Neural progenitor cell (in vitro differentiated cells): ENCODE measurements at regions not wholly inside any gene's neighbourhood (a gene's known extent, or its start where the extent isn't known, plus 50 kb on each side); places are given as distances from the start of the nearest gene placed in this dataset.

Experiments used
- DNase-seq: peaks from one replicate; pipeline ENCODE4 v3.0.0-alpha.2; 2016; ENCODE audit warnings: low spot score
- H2AFZ ChIP-seq: fragments of 200-600 bp; sonication (generic); replicated peaks from 2 replicates; pipeline ENCODE4 v1.6.1; 2016; ENCODE audit warnings: antibody characterized with exemption
- H3F3A ChIP-seq: fragments of 200-600 bp; sonication (generic); 2 replicates; pipeline ENCODE4 v1.6.1; 2016; ENCODE audit warnings: antibody characterized with exemption, low read depth
- H3K27ac ChIP-seq: fragments of 200-600 bp; sonication (generic); 2 replicates; pipeline ENCODE4 v1.5.1; 2016; ENCODE audit warnings: mild to moderate bottlenecking
- H3K27me3 ChIP-seq: fragments of 200-600 bp; sonication (generic); 2 replicates; pipeline ENCODE4 v1.6.1; 2016; ENCODE audit warnings: mild to moderate bottlenecking, moderate library complexity
- H3K36me3 ChIP-seq: fragments of 200-600 bp; sonication (generic); 2 replicates; pipeline ENCODE4 v1.5.1; 2016
- H3K4me1 ChIP-seq: fragments of 200-600 bp; sonication (generic); 2 replicates; pipeline ENCODE4 v1.6.1; 2016; ENCODE audit warnings: mixed run types
- H3K4me2 ChIP-seq: fragments of 200-600 bp; sonication (generic); 2 replicates; pipeline ENCODE4 v1.6.1; 2016
- H3K4me3 ChIP-seq: fragments of 200-600 bp; sonication (generic); 2 replicates; pipeline ENCODE4 v1.5.1; 2016
- H3K79me2 ChIP-seq: fragments of 200-600 bp; sonication (generic); 2 replicates; pipeline ENCODE4 v1.6.1; 2016; ENCODE audit warnings: low read depth
- H3K9ac ChIP-seq: fragments of 200-600 bp; sonication (generic); 2 replicates; pipeline ENCODE4 v1.6.1; 2016
- H3K9me3 ChIP-seq: fragments of 200-600 bp; sonication (generic); 2 replicates; pipeline ENCODE4 v1.5.1; 2016; ENCODE audit warnings: low read depth
- H4K20me1 ChIP-seq: fragments of 200-600 bp; sonication (generic); 2 replicates; pipeline ENCODE4 v1.6.1; 2016; ENCODE audit warnings: low read depth
- H3K27ac Mint-ChIP-seq: 3 replicates; pipeline ENCODE4 v1.8.0; 2021; ENCODE audit warnings: mixed read lengths
- H3K27me3 Mint-ChIP-seq: 2 replicates; pipeline ENCODE4 v1.8.0; 2022; ENCODE audit warnings: low read depth, mild to moderate bottlenecking, inconsistent platforms, moderate library complexity, mixed read lengths; ENCODE audit not compliant: insufficient read depth
- H3K36me3 Mint-ChIP-seq: 3 replicates; pipeline ENCODE4 v1.8.0; 2021; ENCODE audit warnings: mixed read lengths
- H3K4me1 Mint-ChIP-seq: 3 replicates; pipeline ENCODE4 v1.8.0; 2021; ENCODE audit warnings: mixed read lengths
- H3K4me3 Mint-ChIP-seq: 3 replicates; pipeline ENCODE4 v1.8.0; 2021; ENCODE audit warnings: mild to moderate bottlenecking, moderate library complexity, mixed read lengths
- H3K9me3 Mint-ChIP-seq: 3 replicates; pipeline ENCODE4 v1.8.0; 2020; ENCODE audit warnings: mixed read lengths
- CTCF ChIP-seq: fragments of 200-600 bp; sonication (generic); IDR thresholded peaks from 2 replicates; pipeline ENCODE4 v1.5.1; 2017; ENCODE audit warnings: antibody characterized with exemption, mild to moderate bottlenecking
- EZH2 ChIP-seq: fragments of 200-600 bp; sonication (generic); IDR thresholded peaks from 2 replicates; pipeline ENCODE4 v1.6.1; 2017; ENCODE audit warnings: antibody characterized with exemption, mild to moderate bottlenecking, moderate library complexity
- EZH2phosphoT487 ChIP-seq: fragments of 200-600 bp; sonication (generic); IDR thresholded peaks from 2 replicates; pipeline ENCODE4 v1.6.1; 2017; ENCODE audit warnings: antibody characterized with exemption

DNA sequence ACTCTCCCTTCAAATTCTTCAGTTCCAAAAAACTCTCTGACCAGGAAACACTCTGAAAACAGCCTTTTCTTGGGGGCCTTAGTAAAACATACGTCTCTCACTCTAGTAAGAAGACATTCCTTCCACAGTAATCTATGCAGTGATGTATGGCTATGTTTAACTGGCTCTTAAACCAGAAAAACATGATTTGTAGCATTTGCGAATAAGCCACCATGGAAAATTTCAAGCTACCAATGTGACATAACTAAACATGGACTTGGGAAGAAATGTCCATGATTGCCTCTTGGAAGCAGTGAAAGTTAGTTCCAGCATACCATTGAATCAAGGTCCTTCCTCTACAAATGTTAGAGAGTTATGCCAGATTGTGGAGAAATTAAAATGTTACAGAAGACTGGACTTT, 121.5 kb upstream of the ATF7IP start:
- Histone ChIP-seq H3K9ac (no peak overlapping the region), H2AFZ (no peak overlapping the region), H3K27ac (no peak overlapping the region), H3F3A (peaks cover 8% of the 10 kb centered on the region), H3K4me1 (peaks cover 12% of the 10 kb centered on the region), H3K9me3 (peaks cover 10% of the 10 kb centered on the region), H3K79me2 (no peaks in the 10 kb centered on the region), H4K20me1 (no peaks in the 10 kb centered on the region), H3K36me3 (no peaks in the 10 kb centered on the region), H3K4me3 (no peak overlapping the region), H3K27me3 (no peaks in the 10 kb centered on the region), H3K4me2 (no peak overlapping the region)
- Mint-ChIP-seq H3K4me3 (no peak overlapping the region), H3K4me1 (peaks cover 19% of the 10 kb centered on the region), H3K9me3 (peaks cover 26% of the 10 kb centered on the region), H3K36me3 (peaks cover 7% of the 10 kb centered on the region), H3K27me3 (peaks cover 8% of the 10 kb centered on the region), H3K27ac (no peak overlapping the region)
- no peak for DNase-seq
- no peak for TF ChIP-seq CTCF
- no peak for TF ChIP-seq EZH2phosphoT487
- TF ChIP-seq EZH2, result no peak

- no peak overlapping the region for H3K4me3 ChIP-seq
- no peak overlapping the region for H3K27ac ChIP-seq
- H3K79me2 ChIP-seq, result no peaks in the 10 kb centered on the region
- TF ChIP-seq EZH2 (no peak), CTCF (no peak), EZH2phosphoT487 (no peak)
- H3K9me3 Mint-ChIP-seq, result peaks cover 30% of the 10 kb centered on the region
- no peak overlapping the region for H3K9ac ChIP-seq
- no peak overlapping the region for H3K4me3 Mint-ChIP-seq
- peaks cover 5% of the 10 kb centered on the region for H3K27me3 Mint-ChIP-seq
- peaks cover 9% of the 10 kb centered on the region for H3K4me1 ChIP-seq
- H4K20me1 ChIP-seq, result no peaks in the 10 kb centered on the region
- peaks cover 7% of the 10 kb centered on the region for H3K36me3 Mint-ChIP-seq
- H3K9me3 ChIP-seq, result peaks cover 10% of the 10 kb centered on the region
- peaks cover 8% of the 10 kb centered on the region for H3F3A ChIP-seq
- no peak overlapping the region for H3K27ac Mint-ChIP-seq
- no peak for DNase-seq
- no peaks in the 10 kb centered on the region for H3K36me3 ChIP-seq
- no peak overlapping the region for H3K4me2 ChIP-seq
- no peak overlapping the region for H2AFZ ChIP-seq
- H3K27me3 ChIP-seq, result no peaks in the 10 kb centered on the region
- H3K4me1 Mint-ChIP-seq, result peaks cover 8% of the 10 kb centered on the region
Measured at GRCh38 chr12:14244876-14245669, 120.4 kb upstream of the ATF7IP start.

DNA sequence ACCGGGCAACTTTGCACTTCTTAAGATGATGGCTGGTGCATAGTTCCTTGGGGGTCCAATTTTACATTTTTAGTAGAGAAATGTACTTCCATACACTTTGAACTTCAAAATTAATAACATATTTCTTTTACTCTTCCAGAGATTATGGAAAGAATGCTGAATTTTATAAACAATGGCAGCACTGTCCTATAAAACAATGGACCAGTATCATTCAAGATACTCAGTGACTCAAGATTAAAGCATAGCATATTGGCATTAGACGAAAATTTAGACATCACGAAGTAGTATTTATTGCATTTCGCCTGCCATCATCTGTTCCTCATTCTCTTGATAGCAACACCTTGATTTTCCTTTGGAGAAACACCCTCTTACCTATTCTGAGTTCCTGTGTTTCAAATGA, 118.3 kb upstream of the ATF7IP start:
- Mint-ChIP-seq H3K4me1 (no peaks in the 10 kb centered on the region), H3K27ac (no peak overlapping the region), H3K9me3 (peaks cover 21% of the 10 kb centered on the region), H3K4me3 (no peak overlapping the region), H3K36me3 (peaks cover 6% of the 10 kb centered on the region), H3K27me3 (peaks cover 4% of the 10 kb centered on the region)
- Histone ChIP-seq H4K20me1 (no peaks in the 10 kb centered on the region), H3K79me2 (no peaks in the 10 kb centered on the region), H3K9ac (no peak overlapping the region), H3K9me3 (peaks cover 9% of the 10 kb centered on the region), H3K4me1 (peaks cover 7% of the 10 kb centered on the region), H3K27ac (no peak overlapping the region), H3K36me3 (no peaks in the 10 kb centered on the region), H3K27me3 (no peaks in the 10 kb centered on the region), H2AFZ (no peak overlapping the region), H3K4me3 (no peak overlapping the region), H3K4me2 (no peak overlapping the region), H3F3A (peaks cover 8% of the 10 kb centered on the region)
- no peak for DNase-seq
- TF ChIP-seq CTCF (no peak), EZH2phosphoT487 (no peak), EZH2 (no peak)
